Endothelial cell of umbilical vein (primary cell): ENCODE measurements at regions not wholly inside any gene's neighbourhood (a gene's known extent, or its start where the extent isn't known, plus 50 kb on each side); places are given as distances from the start of the nearest gene placed in this dataset.

Source experiments
- BruUV-seq: library from RNA; stranded (reverse); fragments of 400-500 nt; replicated peaks from 2 replicates; lab custom pipeline; 2021; lab: Mats Ljungman, UMichigan
- CTCF ChIA-PET: fragments of 300-600, 350-600 bp; sonication (Branson Sonifier 250); formaldehyde crosslinking; loops from one replicate; lab custom pipeline; 2021; ENCODE audit warnings: antibody characterized with exemption, inconsistent platforms; lab: Charles Lee
- POLR2A ChIA-PET: fragments of 300-600, 350-600 bp; sonication (Branson Sonifier 250); formaldehyde crosslinking; loops from one replicate; lab custom pipeline; 2021; ENCODE audit warnings: antibody characterized with exemption, inconsistent platforms; lab: Charles Lee
- DNase-seq: peaks from one replicate; pipeline ENCODE4 v3.0.0-alpha.2; 2011; ENCODE audit warnings: low read depth, low spot score
- FAIRE-seq: peaks from 2 replicates; lab custom pipeline; 2011; peaks lifted over from hg19 to GRCh38; lab: Jason Lieb, UNC
- H2AFZ ChIP-seq: 2 replicates; pipeline ENCODE4 v1.6.0; 2012; ENCODE audit warnings: low read depth, low read length, control low read depth, inconsistent platforms
- H3K27ac ChIP-seq: 2 replicates; pipeline ENCODE4 v1.5.1; 2011; ENCODE audit warnings: low read depth, mild to moderate bottlenecking, control low read depth, low read length, moderate library complexity; ENCODE audit not compliant: insufficient read depth
- H3K27me3 ChIP-seq, 2 experiments: 2 replicates each; pipeline versions ENCODE4 v1.6.0 to v1.6.1; 2011; ENCODE audit warnings: low read length in 2 of 2, mixed read lengths in 1 of 2; ENCODE audit not compliant: control insufficient read depth in 2 of 2, insufficient read depth in 2 of 2
- H3K36me3 ChIP-seq, 2 experiments: 2 replicates in 1 of 2; 3 replicates in 1 of 2; pipeline ENCODE4 v1.5.1; 2011; ENCODE audit warnings: low read length in 2 of 2, mild to moderate bottlenecking in 1 of 2, moderate library complexity in 1 of 2; ENCODE audit not compliant: control insufficient read depth in 2 of 2, insufficient read depth in 2 of 2; ENCODE audit errors: extremely low read depth in 1 of 2
- H3K4me1 ChIP-seq: 3 replicates; pipeline ENCODE4 v1.5.1; 2011; ENCODE audit warnings: mild to moderate bottlenecking, low read length; ENCODE audit not compliant: control insufficient read depth, insufficient read depth; ENCODE audit errors: extremely low read depth
- H3K4me2 ChIP-seq: 2 replicates; pipeline ENCODE4 v1.6.1; 2011; ENCODE audit warnings: low read length, control low read depth, mixed read lengths; ENCODE audit not compliant: insufficient read depth
- H3K4me3 ChIP-seq, 3 experiments: fragments of 200-600 bp in 1 of 3; sonication (generic), shearing (Covaris generic) in 1 of 3; replicated peaks in 1 of 3; 2 replicates each; pipeline ENCODE4 v1.5.1; 2011 to 2016; ENCODE audit warnings: control low read depth in 3 of 3, low read length in 3 of 3, mild to moderate bottlenecking in 2 of 3, inconsistent platforms in 1 of 3, low read depth in 1 of 3, moderate library complexity in 1 of 3; ENCODE audit not compliant: insufficient read depth in 1 of 3
- H3K79me2 ChIP-seq: 2 replicates; pipeline ENCODE4 v1.6.0; 2012; ENCODE audit warnings: low read length, inconsistent platforms; ENCODE audit not compliant: control insufficient read depth, insufficient read depth
- H3K9ac ChIP-seq: replicated peaks from 2 replicates; pipeline ENCODE3; 2011; ENCODE audit warnings: low read length, control low read depth; ENCODE audit not compliant: insufficient read depth; ENCODE audit errors: extremely low read depth
- H3K9me1 ChIP-seq: replicated peaks from 3 replicates; pipeline ENCODE4 v1.6.0; 2011; ENCODE audit warnings: mild to moderate bottlenecking, low read length; ENCODE audit not compliant: control insufficient read depth, insufficient read depth; ENCODE audit errors: extremely low read depth
- H3K9me3 ChIP-seq: replicated peaks from 2 replicates; pipeline ENCODE4 v1.5.1; 2012; ENCODE audit warnings: low read length, inconsistent platforms; ENCODE audit not compliant: control insufficient read depth, insufficient read depth
- H4K20me1 ChIP-seq: replicated peaks from 2 replicates; pipeline ENCODE3; 2011; ENCODE audit warnings: mild to moderate bottlenecking, low read length; ENCODE audit not compliant: control insufficient read depth, insufficient read depth; ENCODE audit errors: extremely low read depth
- FOS ChIP-seq: IDR thresholded peaks from 2 replicates; pipeline ENCODE4 v1.6.1; 2011; ENCODE audit warnings: mild to moderate bottlenecking, low read length, moderate library complexity, borderline replicate concordance; ENCODE audit not compliant: insufficient read depth
- MYC ChIP-seq: IDR thresholded peaks from one replicate; pipeline ENCODE4 v1.6.1; 2011; ENCODE audit warnings: mild to moderate bottlenecking, low read depth, low read length
- dilution Hi-C: fragments of 300-500 bp; cut with MboI; formaldehyde crosslinking; loops from one replicate; pipeline ENCODE4 v1.15.0; 2019; ENCODE audit warnings: low sequenced_read_pairs; ENCODE audit not compliant: extremely low pct_ligation_motif_present
- intact Hi-C: fragments of 100-400 bp; cut with micrococcal nuclease; formaldehyde crosslinking; loops from one replicate; pipeline ENCODE4 v1.10.0; 2022

DNA sequence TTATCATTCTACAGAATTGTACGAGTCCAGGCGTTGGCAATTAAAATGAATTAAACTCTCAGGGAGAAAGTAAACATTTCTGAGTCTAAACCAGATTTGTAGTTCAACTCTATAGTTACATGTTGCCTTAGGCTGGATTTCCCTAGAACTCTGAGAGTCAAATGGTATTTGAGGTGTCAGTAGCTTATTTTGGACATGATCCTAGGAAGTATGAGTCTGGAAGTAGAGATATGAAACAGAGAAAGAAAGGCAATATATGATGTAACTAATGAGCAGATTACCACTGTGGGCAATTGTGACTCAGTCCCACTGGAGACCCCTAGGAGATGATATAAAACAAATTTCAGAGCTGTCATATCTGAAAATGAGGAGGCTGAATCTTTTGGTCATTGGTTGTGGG, 199.1 kb upstream of the UBE2E3 start:
- dilution Hi-C loops (no loop called here), intact Hi-C loops (no loop called here)
- no peaks in the 10 kb centered on the region for H3K79me2 ChIP-seq
- H3K4me3 ChIP-seq, result no peak overlapping the region
- no peaks in the 10 kb centered on the region for H3K9me1 ChIP-seq
- H2AFZ ChIP-seq, result no peak overlapping the region
- no TSS peak for BruUV-seq
- CTCF ChIA-PET, result interaction anchor here (1.0 kb wide), 1 partner anchor 323 kb away, joined by 3 read pairs; no protein-coding TSS in a partner anchor
- H4K20me1 ChIP-seq, result no peaks in the 10 kb centered on the region
- no peak overlapping the region for H3K4me2 ChIP-seq
- no peaks in the 10 kb centered on the region for H3K9me3 ChIP-seq
- DNase-seq, result no peak
- H3K36me3 ChIP-seq, result no peaks in the 10 kb centered on the region
- no peaks in the 10 kb centered on the region for H3K4me1 ChIP-seq
- POLR2A ChIA-PET, result no interaction called here
- TF ChIP-seq MYC, result no peak
- no peak for TF ChIP-seq FOS
- no peak for FAIRE-seq
- no peak overlapping the region for H3K27ac ChIP-seq
- H3K9ac ChIP-seq, result no peak overlapping the region
- peaks cover 0 to 2% of the 10 kb centered on the region in 2 experiments for H3K27me3 ChIP-seq

DNA sequence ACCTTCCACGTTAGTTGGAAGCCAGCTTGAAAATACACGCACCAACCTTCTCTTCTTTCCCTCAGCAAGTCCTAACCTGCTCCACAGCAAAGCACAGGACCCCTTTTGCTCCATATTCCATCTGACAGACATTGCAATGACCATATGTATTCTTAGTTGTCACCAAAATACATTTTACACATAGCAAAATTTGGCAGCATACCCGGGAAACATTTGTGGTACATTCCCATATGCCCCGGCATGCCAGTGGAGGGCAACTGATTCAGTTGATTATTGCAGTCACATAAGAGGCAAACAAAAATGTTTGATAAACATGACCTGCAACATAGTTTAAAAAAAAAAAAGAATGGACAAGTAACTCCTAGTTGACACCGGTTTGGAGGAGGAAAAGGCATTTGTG, 202.1 kb upstream of the UBE2E3 start:
- dilution Hi-C loops, result no loop called here
- Histone ChIP-seq H3K36me3 (no peaks in the 10 kb centered on the region), H4K20me1 (no peaks in the 10 kb centered on the region), H3K4me1 (no peaks in the 10 kb centered on the region), H3K27me3 (peaks cover 0 to 2% of the 10 kb centered on the region in 2 experiments), H2AFZ (no peak overlapping the region), H3K79me2 (no peaks in the 10 kb centered on the region), H3K9me3 (no peaks in the 10 kb centered on the region), H3K9me1 (no peaks in the 10 kb centered on the region), H3K9ac (no peak overlapping the region), H3K27ac (no peak overlapping the region), H3K4me3 (no peak overlapping the region), H3K4me2 (no peak overlapping the region)
- BruUV-seq, result no TSS peak
- TF ChIP-seq FOS, result no peak
- FAIRE-seq (no peak), DNase-seq (no peak)
- intact Hi-C loops, result no loop called here
- ChIA-PET CTCF (no interaction called here), POLR2A (no interaction called here)
